ENCODE measurements at regions not wholly inside any gene's neighbourhood (a gene's known extent, or its start where the extent isn't known, plus 50 kb on each side); places are given as distances from the start of the nearest gene placed in this dataset.

- H3K9ac ChIP-seq (ENCODE audit: low read depth, low read length): no peak overlapping the region
- no peak overlapping the region for H2BK5ac ChIP-seq (ENCODE audit: low read depth, low read length, poor library complexity, severe bottlenecking)
- CTCF ChIA-PET: no interaction called here
- no peaks in the 10 kb centered on the region for H4K20me1 ChIP-seq (ENCODE audit: insufficient read depth, low read length)
- POLR2A ChIA-PET (ENCODE audit: unreplicated experiment): no interaction called here
- H2AK5ac ChIP-seq (ENCODE audit: low read depth, low read length): no peak overlapping the region
- no peaks in the 10 kb centered on the region for H3K79me1 ChIP-seq (ENCODE audit: low read depth in 1 of 2, low read length in 2 of 2)
- H2AK9ac ChIP-seq (replicated peaks; ENCODE audit: low read depth, low read length, poor library complexity): no peak overlapping the region
- no peaks in the 10 kb centered on the region for H3K9me1 ChIP-seq (ENCODE audit: insufficient read depth, low read length)
- H4K8ac ChIP-seq (ENCODE audit: low read depth in 2 of 2, low read length in 2 of 2): no peak overlapping the region
- in situ Hi-C loops (cut with MboI; ENCODE audit: low sequenced_read_pairs) (no loop called here), dilution Hi-C loops (cut with HindIII; ENCODE audit: low sequenced_read_pairs, unreplicated experiment) (no loop called here), intact Hi-C loops (cut with micrococcal nuclease) (no loop called here)
- no peaks in the 10 kb centered on the region for H3K36me3 ChIP-seq (ENCODE audit: control insufficient read depth, insufficient read depth, low read length)
- DNase-seq (no peak), ATAC-seq (ENCODE audit: low read depth) (no peak)
- H2AFZ ChIP-seq (replicated peaks; ENCODE audit: low read length, poor library complexity): no peak overlapping the region
- H3K18ac ChIP-seq (ENCODE audit: low read depth, low read length): no peak overlapping the region
- H3K4me1 ChIP-seq (ENCODE audit: control insufficient read depth, insufficient read depth, low read length): no peaks in the 10 kb centered on the region
- no peak overlapping the region for H3K27ac ChIP-seq (ENCODE audit: insufficient read depth, low read length)
- no peak overlapping the region for H3K23ac ChIP-seq (ENCODE audit: low read depth, low read length)
- H3K9me3 ChIP-seq (ENCODE audit: control insufficient read depth, insufficient read depth, low read length): no peaks in the 10 kb centered on the region
- no peak overlapping the region for H3K4ac ChIP-seq (ENCODE audit: low read depth, low read length)
- no peak overlapping the region for H3K14ac ChIP-seq (replicated peaks; ENCODE audit: low read depth, low read length)
- no peak overlapping the region for H3K56ac ChIP-seq (ENCODE audit: extremely low read depth, insufficient read depth, low read length)
- no peak overlapping the region for H3K4me2 ChIP-seq (ENCODE audit: low read depth, low read length)
- H4K91ac ChIP-seq (ENCODE audit: insufficient read depth, low read depth, low read length): no peak overlapping the region
- H4K5ac ChIP-seq (ENCODE audit: low read depth, low read length): no peak overlapping the region
- H3K27me3 ChIP-seq (ENCODE audit: control insufficient read depth, insufficient read depth, low read length): no peaks in the 10 kb centered on the region
- no peak overlapping the region for H2BK120ac ChIP-seq (ENCODE audit: low read depth, low read length)
- H3K4me3 ChIP-seq (ENCODE audit: insufficient read depth, low read depth, low read length): no peak overlapping the region
- H2BK20ac ChIP-seq (ENCODE audit: low read depth, low read length): no peak overlapping the region
- no peak for TF ChIP-seq NFE2L2 (IDR thresholded peaks at IDR 0.05; ENCODE audit: low read depth, low read length)
- TF ChIP-seq RCOR1 (IDR thresholded peaks at IDR 0.05; ENCODE audit: insufficient replicate concordance, low read length): no peak
- no peak for TF ChIP-seq FOS (IDR thresholded peaks at IDR 0.05; ENCODE audit: low read depth, low read length)
- no peak for TF ChIP-seq BHLHE40 (IDR thresholded peaks at IDR 0.05; ENCODE audit: low read depth, low read length)
- TF ChIP-seq RFX5 (IDR thresholded peaks at IDR 0.05; ENCODE audit: low read depth, low read length): no peak
- no peak for TF ChIP-seq ELK1 (IDR thresholded peaks at IDR 0.05; ENCODE audit: borderline replicate concordance, low read depth, low read length)
- no peak for TF ChIP-seq MXI1 (IDR thresholded peaks at IDR 0.05; ENCODE audit: borderline replicate concordance, low read depth, low read length)
- no peak for TF ChIP-seq MAFK (IDR thresholded peaks at IDR 0.05; ENCODE audit: low read depth, low read length)
- TF ChIP-seq CEBPB (IDR thresholded peaks at IDR 0.05; ENCODE audit: low read depth, low read length): no peak
- no peak for TF ChIP-seq SMC3 (IDR thresholded peaks at IDR 0.05; ENCODE audit: low read depth, low read length)
- no peak for TF ChIP-seq POLR2A (IDR thresholded peaks at IDR 0.05; ENCODE audit: low read depth, low read length)
- no peak for TF ChIP-seq CTCF (conservative IDR thresholded peaks at IDR 0.05; ENCODE audit: low read depth, low read length)
- no peak for TF ChIP-seq USF2 (IDR thresholded peaks at IDR 0.05; ENCODE audit: low read depth, low read length)
- no peak for TF ChIP-seq MAZ (IDR thresholded peaks at IDR 0.05; ENCODE audit: borderline replicate concordance, low read depth, low read length)
- no peak for TF ChIP-seq CHD1 (IDR thresholded peaks at IDR 0.05; ENCODE audit: low read depth, low read length)
- TF ChIP-seq RAD21 (IDR thresholded peaks at IDR 0.05; ENCODE audit: low read length): no peak
- no TSS peak for BruUV-seq (replicated peaks)
- H2BK15ac ChIP-seq (ENCODE audit: low read depth, low read length): no peak overlapping the region
Observed at GRCh38 chr13:37981932-37982331, 112.4 kb upstream of the TRPC4 start.
